ENCODE measurements at regions not wholly inside any gene's neighbourhood (a gene's known extent, or its start where the extent isn't known, plus 50 kb on each side); places are given as distances from the start of the nearest gene placed in this dataset.

- no peak for TF ChIP-seq CTCF (IDR thresholded peaks at IDR 0.05)
- TF ChIP-seq REST (IDR thresholded peaks at IDR 0.05; ENCODE audit: insufficient read depth in 1 of 2, low read depth in 2 of 2, low read length in 1 of 2): no peak
- TF ChIP-seq TCF7L2 (IDR thresholded peaks at IDR 0.05; ENCODE audit: low read depth, low read length): no peak
- TF ChIP-seq POLR2AphosphoS5 (IDR thresholded peaks at IDR 0.05; ENCODE audit: low read depth, low read length): no peak
Measured at GRCh38 chr6:165873976-165874375, 210.9 kb upstream of the PDE10A start.

Measured in Panc1 (cell line).